HepG2 (cell line): ENCODE measurements at regions not wholly inside any gene's neighbourhood (a gene's known extent, or its start where the extent isn't known, plus 50 kb on each side); places are given as distances from the start of the nearest gene placed in this dataset.

Source experiments
- ATAC-seq: fragments of 200-7000 bp; cut with Tn5 transposase; 3 replicates; pipeline ENCODE4 v1.9.1; 2020; ENCODE audit warnings: mild to moderate bottlenecking, moderate library complexity
- BruUV-seq: library from RNA; stranded (reverse); fragments of 400-500 nt; replicated peaks from 2 replicates; lab custom pipeline; 2021; lab: Mats Ljungman, UMichigan
- CTCF ChIA-PET: fragments of 300-600 bp; formaldehyde crosslinking; extraction: SDS; loops from one replicate; lab custom pipeline; 2021; ENCODE audit warnings: low total read pairs, inconsistent platforms, low intra/inter-chr PET ratio; lab: Yijun Ruan, JAX
- POLR2A ChIA-PET: fragments of 350-600 bp; sonication (Branson Sonifier 250); formaldehyde crosslinking; loops from one replicate; lab custom pipeline; 2020; ENCODE audit warnings: antibody characterized with exemption, inconsistent platforms; lab: Yijun Ruan, JAX
- DNase-seq: peaks from one replicate; pipeline ENCODE4 v3.0.0-alpha.2; 2015; ENCODE audit warnings: low spot score
- FAIRE-seq: peaks from 3 replicates; lab custom pipeline; 2011; peaks lifted over from hg19 to GRCh38; lab: Jason Lieb, UNC
- H2AFZ ChIP-seq: one replicate; pipeline ENCODE4 v1.6.1; 2011; ENCODE audit warnings: low read length, inconsistent platforms
- H3K27ac ChIP-seq: fragments of 300-600 bp; 3 replicates; pipeline ENCODE4 v1.8.0; 2011; ENCODE audit warnings: mixed run types, mild to moderate bottlenecking, mixed read lengths, low read length, inconsistent platforms; ENCODE audit not compliant: insufficient read depth; ENCODE audit errors: extremely low read length
- H3K27me3 ChIP-seq, 2 experiments: fragments of 200-600 bp in 1 of 2; 2 replicates in 1 of 2; 3 replicates in 1 of 2; pipeline versions ENCODE4 v1.6.0 to v1.8.0; 2011; ENCODE audit warnings: low read length in 2 of 2, mild to moderate bottlenecking in 2 of 2, moderate library complexity in 2 of 2, inconsistent platforms in 1 of 2; ENCODE audit not compliant: insufficient read depth in 2 of 2, control insufficient read depth in 1 of 2
- H3K36me3 ChIP-seq, 2 experiments: fragments of 200-600 bp in 1 of 2; replicated peaks in 1 of 2; 2 replicates in 1 of 2; 3 replicates in 1 of 2; pipeline versions ENCODE4 v1.5.1 to v1.8.0; 2011; ENCODE audit warnings: low read length in 2 of 2, inconsistent platforms in 1 of 2; ENCODE audit not compliant: insufficient read depth in 2 of 2, control insufficient read depth in 1 of 2
- H3K4me1 ChIP-seq: 2 replicates; pipeline ENCODE4 v1.5.1; 2012; ENCODE audit warnings: low read length, inconsistent platforms; ENCODE audit not compliant: insufficient read depth
- H3K4me2 ChIP-seq: 2 replicates; pipeline ENCODE4 v1.6.0; 2011; ENCODE audit warnings: low read depth, low read length, inconsistent platforms
- H3K4me3 ChIP-seq, 3 experiments: fragments of 200-600 bp in 1 of 3; sonication (generic), shearing (Covaris generic) in 1 of 3; replicated peaks in 1 of 3; 2 replicates each; pipeline ENCODE4 v1.5.1; 2011 to 2016; ENCODE audit warnings: low read length in 3 of 3, inconsistent platforms in 2 of 3, low read depth in 2 of 3, mild to moderate bottlenecking in 2 of 3, control low read depth in 1 of 3, mixed read lengths in 1 of 3; ENCODE audit not compliant: insufficient read depth in 1 of 3
- H3K79me2 ChIP-seq: one replicate; pipeline ENCODE4 v1.6.1; 2011; ENCODE audit warnings: low read length, inconsistent platforms; ENCODE audit not compliant: insufficient read depth
- H3K9ac ChIP-seq: 2 replicates; pipeline ENCODE4 v1.6.0; 2011; ENCODE audit warnings: mild to moderate bottlenecking, low read depth, low read length, inconsistent platforms; ENCODE audit not compliant: insufficient read depth
- H3K9me3 ChIP-seq: 2 replicates; pipeline ENCODE4 v1.5.1; 2012; ENCODE audit warnings: mild to moderate bottlenecking, low read length
- H4K20me1 ChIP-seq: 2 replicates; pipeline ENCODE4 v1.6.0; 2011; ENCODE audit warnings: inconsistent platforms, mild to moderate bottlenecking, low read length, moderate library complexity; ENCODE audit not compliant: insufficient read depth
- GPN1 ChIP-seq: sonication (generic); formaldehyde crosslinking; IDR thresholded peaks from 2 replicates; pipeline ENCODE4 v1.5.1; 2020; ENCODE audit warnings: missing genetic modification reagents, borderline replicate concordance
- MTA3 ChIP-seq: sonication (generic); formaldehyde crosslinking; IDR thresholded peaks from 2 replicates; pipeline ENCODE4 v1.4.0; 2020; ENCODE audit warnings: missing genetic modification reagents
- NPAS2 ChIP-seq: sonication (generic); formaldehyde crosslinking; IDR thresholded peaks from 2 replicates; pipeline ENCODE4 v1.8.0; 2022; ENCODE audit warnings: mild to moderate bottlenecking, missing genetic modification reagents, borderline replicate concordance
- NR3C1 ChIP-seq: sonication (generic); formaldehyde crosslinking; IDR thresholded peaks from 2 replicates; pipeline ENCODE4 v1.4.0; 2020; ENCODE audit warnings: missing genetic modification reagents
- PAWR ChIP-seq: sonication (generic); formaldehyde crosslinking; IDR thresholded peaks from 2 replicates; pipeline ENCODE4 v1.4.0; 2020; ENCODE audit warnings: missing genetic modification reagents, mild to moderate bottlenecking, borderline replicate concordance
- PCBP2 ChIP-seq: fragments of 200-400 bp; formaldehyde crosslinking; optimal IDR thresholded peaks from 2 replicates; pipeline ENCODE3; 2018; ENCODE audit warnings: low read length, low read depth; ENCODE audit not compliant: poor library complexity, severe bottlenecking
- SMC3 ChIP-seq: IDR thresholded peaks from 2 replicates; pipeline ENCODE4 v1.6.1; 2011; ENCODE audit warnings: low read length, improper control_type of control experiment
- SOX13 ChIP-seq, 3 experiments: fragments of 450-650 bp in 1 of 3; sonication (generic) in 1 of 3; formaldehyde crosslinking in 1 of 3; IDR thresholded peaks in 2 of 3; conservative IDR thresholded peaks in 1 of 3; 2 replicates each; pipeline versions ENCODE4 v1.5.0 to v1.6.1; 2016 to 2020; ENCODE audit warnings: antibody characterized with exemption in 1 of 3, mild to moderate bottlenecking in 1 of 3, missing compliant biosample characterization in 1 of 3, missing genetic modification reagents in 1 of 3, moderate library complexity in 1 of 3
- ZBTB8A ChIP-seq: sonication (generic); formaldehyde crosslinking; IDR thresholded peaks from 2 replicates; pipeline ENCODE4 v1.4.0; 2020; ENCODE audit warnings: mild to moderate bottlenecking, low read depth, missing genetic modification reagents, borderline replicate concordance
- ZFP37 ChIP-seq: sonication (generic); formaldehyde crosslinking; IDR thresholded peaks from 2 replicates; pipeline ENCODE4 v1.4.0; 2020; ENCODE audit warnings: missing genetic modification reagents, borderline replicate concordance
- ZNF446 ChIP-seq: sonication (generic); formaldehyde crosslinking; IDR thresholded peaks from 2 replicates; pipeline ENCODE4 v1.5.0; 2020; ENCODE audit warnings: mild to moderate bottlenecking, missing genetic modification reagents
- ZNF530 ChIP-seq: sonication (generic); formaldehyde crosslinking; IDR thresholded peaks from 2 replicates; pipeline ENCODE4 v1.5.0; 2020; ENCODE audit warnings: low read depth, mild to moderate bottlenecking, missing genetic modification reagents
- ZNF629 ChIP-seq: sonication (generic); formaldehyde crosslinking; conservative IDR thresholded peaks from 2 replicates; pipeline ENCODE4 v1.5.0; 2020; ENCODE audit warnings: missing genetic modification reagents
- ZNF788 ChIP-seq: sonication (generic); formaldehyde crosslinking; IDR thresholded peaks from 2 replicates; pipeline ENCODE4 v1.5.0; 2020; ENCODE audit warnings: mild to moderate bottlenecking, missing genetic modification reagents, borderline replicate concordance
- ZSCAN31 ChIP-seq: sonication (generic); formaldehyde crosslinking; IDR thresholded peaks from 2 replicates; pipeline ENCODE4 v1.5.0; 2020; ENCODE audit warnings: low read depth, mild to moderate bottlenecking, missing genetic modification reagents
- WGBS: methylation state at CpG from one replicate; pipeline ENCODE4 v1.1.6; 2017; ENCODE audit warnings: low lambda C conversion rate; 5-methylcytosine and 5-hydroxymethylcytosine counted together
- in situ Hi-C: cut with HindIII; loops from 2 replicates; pipeline ENCODE4 v1.10.0; 2017; ENCODE audit warnings: low pct_unique_long_range_greater_than_20kb; ENCODE audit not compliant: extremely low pct_ligation_motif_present
- intact Hi-C: fragments of 100-400 bp; cut with micrococcal nuclease; formaldehyde crosslinking; loops from one replicate; pipeline ENCODE4 v1.10.0; 2022; ENCODE audit not compliant: unreplicated experiment
- TF ChIP-seq, protein P1 (sequence below): sonication (generic); formaldehyde crosslinking; IDR thresholded peaks from 2 replicates; pipeline ENCODE4 v1.8.1; 2023; ENCODE audit warnings: mild to moderate bottlenecking, inconsistent platforms, moderate library complexity, missing genetic modification reagents, borderline replicate concordance

DNA sequence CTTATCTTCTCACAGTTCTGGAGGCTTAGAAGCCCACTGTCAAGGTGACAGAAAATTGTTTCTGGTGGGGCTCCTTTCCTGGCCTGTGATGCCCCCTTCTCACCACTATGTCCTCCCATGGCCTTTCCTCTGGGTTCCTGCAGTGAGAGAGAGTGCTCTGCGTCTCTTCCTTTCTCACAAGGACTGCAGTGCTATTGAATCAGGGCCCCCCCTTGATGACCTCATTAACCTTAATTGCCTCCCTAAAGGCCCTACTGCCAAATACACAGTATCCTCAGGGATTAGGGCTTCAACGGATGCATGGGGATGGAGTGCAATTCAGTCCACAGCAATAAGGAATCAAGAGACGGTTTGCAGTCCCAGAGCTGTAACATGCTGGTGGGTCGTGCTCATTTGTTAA is 82.0 kb upstream of the GRB10 start:
- intact Hi-C loops (no loop called here), in situ Hi-C loops (no loop called here)
- BruUV-seq: no TSS peak
- H3K27ac ChIP-seq: no peak overlapping the region
- ChIA-PET POLR2A (no interaction called here), CTCF (no interaction called here)
- H4K20me1 ChIP-seq: no peaks in the 10 kb centered on the region
- no peaks in the 10 kb centered on the region for H3K79me2 ChIP-seq
- H3K4me2 ChIP-seq: no peak overlapping the region
- H3K4me3 ChIP-seq: no peak overlapping the region
- TF ChIP-seq ZNF446 (CRISPR knock-in tag) (no peak), ZFP37 (CRISPR knock-in tag) (no peak), ZBTB8A (CRISPR knock-in tag) (no peak), PAWR (CRISPR knock-in tag) (no peak), ZSCAN31 (CRISPR knock-in tag) (no peak), SOX13 (IDR thresholded peaks at IDR 0.05) (no peak), SOX13 (CRISPR knock-in tag; conservative IDR thresholded peaks at IDR 0.05 in 1 of 2, IDR thresholded peaks at IDR 0.05 in 1 of 2) (no peak), NPAS2 (CRISPR knock-in tag) (no peak), NR3C1 (CRISPR knock-in tag) (no peak), GPN1 (no peak), ZNF788 (no peak), ZNF629 (no peak), MTA3 (CRISPR knock-in tag) (no peak), ZNF530 (CRISPR knock-in tag) (no peak), SMC3 (no peak), PCBP2 (no peak)
- TF ChIP-seq, protein P1, sequence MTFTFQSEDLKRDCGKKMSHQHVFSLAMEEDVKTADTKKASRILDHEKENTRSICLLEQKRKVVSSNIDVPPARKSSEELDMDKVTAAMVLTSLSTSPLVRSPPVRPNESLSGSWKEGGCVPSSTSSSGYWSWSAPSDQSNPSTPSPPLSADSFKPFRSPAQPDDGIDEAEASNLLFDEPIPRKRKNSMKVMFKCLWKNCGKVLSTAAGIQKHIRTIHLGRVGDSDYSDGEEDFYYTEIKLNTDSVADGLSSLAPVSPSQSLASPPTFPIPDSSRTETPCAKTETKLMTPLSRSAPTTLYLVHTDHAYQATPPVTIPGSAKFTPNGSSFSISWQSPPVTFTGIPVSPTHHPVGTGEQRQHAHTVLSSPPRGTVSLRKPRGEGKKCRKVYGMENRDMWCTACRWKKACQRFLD (CRISPR knock-in tag): no peak
- no peak overlapping the region for H2AFZ ChIP-seq
- 25% methylated on average over 4 of the region's 4 CpGs for WGBS
- ATAC-seq: no peak
- H3K27me3 ChIP-seq: peaks cover 6 to 22% of the 10 kb centered on the region in 2 experiments; a peak in 4 of 5 replicates
- no peak for FAIRE-seq
- no peaks in the 10 kb centered on the region for H3K36me3 ChIP-seq
- H3K4me1 ChIP-seq: no peaks in the 10 kb centered on the region
- H3K9ac ChIP-seq: no peak overlapping the region
- H3K9me3 ChIP-seq: no peaks in the 10 kb centered on the region
- no peak for DNase-seq
